ENCODE measurements at regions not wholly inside any gene's neighbourhood (a gene's known extent, or its start where the extent isn't known, plus 50 kb on each side); places are given as distances from the start of the nearest gene placed in this dataset.

DNA sequence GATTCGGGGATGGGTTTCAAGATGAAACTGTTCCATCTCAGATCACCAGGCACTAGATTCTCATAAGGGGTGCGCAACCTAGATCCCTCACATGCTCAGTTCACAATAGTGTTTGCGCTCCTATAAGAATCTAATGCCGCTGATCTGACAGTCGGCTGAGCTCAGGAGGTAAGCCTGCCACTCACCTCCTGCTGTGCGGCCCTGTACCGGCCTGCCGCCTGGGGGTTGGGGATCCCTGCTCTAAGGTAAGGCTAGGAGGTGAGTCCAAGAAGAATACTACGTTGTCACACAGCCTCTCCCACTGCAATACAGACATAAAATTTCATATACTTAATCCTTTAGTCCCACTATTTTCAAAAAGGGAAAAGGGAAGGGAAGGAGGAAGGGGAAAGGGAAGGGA, 213.4 kb upstream of the HCCS start:
- DNase-seq (ENCODE audit: low read depth) = no peak
- TF ChIP-seq, protein P1, sequence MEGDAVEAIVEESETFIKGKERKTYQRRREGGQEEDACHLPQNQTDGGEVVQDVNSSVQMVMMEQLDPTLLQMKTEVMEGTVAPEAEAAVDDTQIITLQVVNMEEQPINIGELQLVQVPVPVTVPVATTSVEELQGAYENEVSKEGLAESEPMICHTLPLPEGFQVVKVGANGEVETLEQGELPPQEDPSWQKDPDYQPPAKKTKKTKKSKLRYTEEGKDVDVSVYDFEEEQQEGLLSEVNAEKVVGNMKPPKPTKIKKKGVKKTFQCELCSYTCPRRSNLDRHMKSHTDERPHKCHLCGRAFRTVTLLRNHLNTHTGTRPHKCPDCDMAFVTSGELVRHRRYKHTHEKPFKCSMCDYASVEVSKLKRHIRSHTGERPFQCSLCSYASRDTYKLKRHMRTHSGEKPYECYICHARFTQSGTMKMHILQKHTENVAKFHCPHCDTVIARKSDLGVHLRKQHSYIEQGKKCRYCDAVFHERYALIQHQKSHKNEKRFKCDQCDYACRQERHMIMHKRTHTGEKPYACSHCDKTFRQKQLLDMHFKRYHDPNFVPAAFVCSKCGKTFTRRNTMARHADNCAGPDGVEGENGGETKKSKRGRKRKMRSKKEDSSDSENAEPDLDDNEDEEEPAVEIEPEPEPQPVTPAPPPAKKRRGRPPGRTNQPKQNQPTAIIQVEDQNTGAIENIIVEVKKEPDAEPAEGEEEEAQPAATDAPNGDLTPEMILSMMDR (IDR thresholded peaks at IDR 0.05; ENCODE audit: insufficient read depth, low read depth, low read length) = no peak
- no peak overlapping the region for H3K4me3 ChIP-seq (ENCODE audit: low read depth, low read length)

DNA sequence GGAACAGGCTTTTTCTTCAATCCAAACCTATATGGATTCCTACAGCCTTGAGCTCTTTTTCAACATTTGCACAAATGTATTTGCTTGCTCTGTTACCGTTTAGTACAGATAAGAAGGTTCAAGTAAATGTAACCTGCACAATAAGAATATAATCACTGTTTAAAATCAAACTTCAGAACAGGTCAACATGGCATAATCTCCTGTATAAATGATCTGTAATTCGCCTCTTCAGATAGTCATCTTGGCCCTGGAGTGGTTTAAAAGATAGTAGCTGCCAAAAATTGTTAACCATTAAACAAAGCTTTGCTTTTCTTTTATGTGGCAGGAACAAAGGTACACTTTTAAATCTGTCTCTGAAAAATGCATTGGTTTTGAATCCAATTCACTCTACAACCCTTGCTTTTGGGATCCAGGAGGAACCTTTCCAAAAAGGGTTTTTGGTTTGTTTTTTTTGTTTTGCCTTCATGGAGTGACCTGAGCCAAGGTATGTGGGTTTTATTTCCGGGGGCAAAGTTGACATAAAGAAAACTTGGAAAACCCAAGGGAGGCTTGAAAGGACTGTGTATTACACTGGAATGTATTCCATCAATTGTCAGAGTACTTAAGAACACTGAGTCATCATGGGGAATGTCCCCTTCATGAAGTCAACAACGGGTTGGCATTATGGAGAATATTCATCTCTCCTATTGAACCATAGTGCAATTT, 210.4 kb upstream of the HCCS start:
- TF ChIP-seq, protein P1 (IDR thresholded peaks at IDR 0.05; ENCODE audit: insufficient read depth, low read depth, low read length) = no peak
- no peak for DNase-seq (ENCODE audit: low read depth)
- H3K4me3 ChIP-seq (ENCODE audit: low read depth, low read length) = no peak overlapping the region

DNA sequence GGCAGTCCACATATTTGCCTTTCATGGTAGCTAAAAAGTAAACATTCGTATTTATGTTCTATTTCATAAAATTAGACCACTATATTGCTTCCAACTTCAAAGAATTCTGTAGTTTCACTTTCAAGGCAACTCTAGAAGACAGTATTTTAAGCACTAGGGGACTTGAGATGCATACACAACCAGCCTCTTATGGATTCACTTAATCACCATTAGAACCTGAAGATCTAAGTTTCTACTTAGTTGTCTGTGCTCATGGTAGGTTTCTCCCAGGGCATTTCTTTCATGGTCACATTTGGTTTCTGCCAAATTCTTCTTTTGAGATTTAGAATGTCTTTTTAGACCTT, 209.9 kb upstream of the HCCS start:
- H3K4me3 ChIP-seq (ENCODE audit: low read depth, low read length) = no peak overlapping the region
- DNase-seq (ENCODE audit: low read depth) = no peak
- TF ChIP-seq, protein P1 (IDR thresholded peaks at IDR 0.05; ENCODE audit: insufficient read depth, low read depth, low read length) = no peak

DNA sequence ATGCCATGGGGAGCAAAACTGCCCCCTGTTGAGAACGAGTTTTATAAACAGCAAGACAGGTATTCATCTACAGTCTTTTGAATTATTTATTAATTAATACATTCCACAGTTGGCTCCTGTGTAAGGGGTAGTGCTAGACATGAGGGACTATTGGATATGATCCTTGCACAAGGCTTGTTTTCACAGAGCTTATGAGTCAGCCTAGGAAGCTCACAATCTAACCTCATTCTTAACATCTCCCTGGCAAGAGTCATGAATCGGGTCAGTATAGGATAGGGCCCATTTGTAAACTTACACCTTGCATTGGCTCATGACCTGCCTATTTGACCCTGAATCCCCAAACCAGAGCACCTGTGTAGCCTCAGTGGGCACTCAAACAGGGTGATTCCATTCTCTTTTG, 209.1 kb upstream of the HCCS start:
- no peak for DNase-seq (ENCODE audit: low read depth)
- no peak overlapping the region for H3K4me3 ChIP-seq (ENCODE audit: low read depth, low read length)
- TF ChIP-seq, protein P1 (IDR thresholded peaks at IDR 0.05; ENCODE audit: insufficient read depth, low read depth, low read length) = no peak

DNA sequence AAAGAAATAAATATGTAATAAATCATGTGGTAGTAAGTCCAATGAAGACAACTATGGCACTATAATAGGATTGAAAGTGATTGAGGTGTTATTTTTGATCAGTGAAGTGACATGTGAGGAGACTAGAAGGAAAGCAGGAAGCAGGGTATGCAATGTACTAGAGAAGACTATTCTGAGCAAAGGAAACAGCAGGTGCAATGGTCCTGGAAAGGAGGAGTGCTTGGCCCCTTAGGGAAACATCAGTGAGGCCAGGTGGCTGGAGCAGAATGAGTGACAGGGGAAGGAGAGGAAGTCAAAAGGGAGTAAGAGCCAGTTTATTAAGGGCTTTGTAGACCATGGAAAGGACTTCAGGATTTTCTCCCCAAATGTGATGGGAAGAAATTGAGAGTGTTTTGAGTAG, 207.6 kb upstream of the HCCS start:
- no peak for DNase-seq (ENCODE audit: low read depth)
- H3K4me3 ChIP-seq (ENCODE audit: low read depth, low read length) = no peak overlapping the region
- TF ChIP-seq, protein P1 (IDR thresholded peaks at IDR 0.05; ENCODE audit: insufficient read depth, low read depth, low read length) = no peak

DNA sequence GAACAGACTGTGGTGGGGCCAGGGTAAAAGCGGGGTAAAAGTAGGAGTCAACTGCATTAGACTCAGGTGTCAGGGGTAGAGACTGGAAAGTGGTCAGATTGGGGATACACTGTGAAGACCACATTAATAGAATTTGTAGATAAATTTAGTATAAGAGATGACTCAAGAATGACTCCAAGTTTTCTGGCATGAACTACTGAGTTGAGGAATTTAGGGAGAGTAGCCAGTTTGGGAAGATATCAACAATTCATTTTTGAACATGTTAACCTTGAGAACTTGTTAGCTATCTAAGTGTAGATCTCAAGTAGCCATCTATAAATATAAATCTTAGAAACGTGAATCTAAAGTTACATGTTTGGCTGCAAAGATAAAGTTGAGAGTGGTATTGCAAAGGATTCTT, 206.9 kb upstream of the HCCS start:
- TF ChIP-seq, protein P1 (IDR thresholded peaks at IDR 0.05; ENCODE audit: insufficient read depth, low read depth, low read length) = no peak
- DNase-seq (ENCODE audit: low read depth) = no peak

DNA sequence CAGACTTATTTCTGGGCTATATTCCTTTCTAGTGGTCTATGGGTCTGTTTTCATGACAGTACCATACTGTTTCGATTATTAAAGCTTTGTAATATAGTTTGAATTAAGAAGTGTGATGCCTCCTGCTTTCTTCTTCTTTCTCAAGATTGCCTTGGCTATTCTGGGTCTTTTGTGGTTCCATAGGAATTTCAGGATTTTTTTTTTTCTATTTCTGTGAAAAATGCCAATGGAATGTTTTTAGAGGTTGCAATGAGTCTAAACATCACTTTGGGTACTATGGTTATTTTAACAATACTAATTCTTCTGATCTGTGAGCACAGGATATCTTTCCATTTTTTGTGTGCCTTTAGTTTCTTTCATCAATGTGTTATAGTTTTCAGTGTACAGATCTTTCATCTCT, 204.3 kb upstream of the HCCS start:
- DNase-seq (ENCODE audit: low read depth) = no peak
- no peak overlapping the region for H3K4me3 ChIP-seq (ENCODE audit: low read depth, low read length)
- TF ChIP-seq, protein P1 (IDR thresholded peaks at IDR 0.05; ENCODE audit: insufficient read depth, low read depth, low read length) = no peak

More for the DNA sequence above, 206.9 kb upstream of the HCCS start:
- H3K4me3 ChIP-seq (ENCODE audit: low read depth, low read length) = no peak overlapping the region
